ENCODE measurements at regions not wholly inside any gene's neighbourhood (a gene's known extent, or its start where the extent isn't known, plus 50 kb on each side); places are given as distances from the start of the nearest gene placed in this dataset.

DNA sequence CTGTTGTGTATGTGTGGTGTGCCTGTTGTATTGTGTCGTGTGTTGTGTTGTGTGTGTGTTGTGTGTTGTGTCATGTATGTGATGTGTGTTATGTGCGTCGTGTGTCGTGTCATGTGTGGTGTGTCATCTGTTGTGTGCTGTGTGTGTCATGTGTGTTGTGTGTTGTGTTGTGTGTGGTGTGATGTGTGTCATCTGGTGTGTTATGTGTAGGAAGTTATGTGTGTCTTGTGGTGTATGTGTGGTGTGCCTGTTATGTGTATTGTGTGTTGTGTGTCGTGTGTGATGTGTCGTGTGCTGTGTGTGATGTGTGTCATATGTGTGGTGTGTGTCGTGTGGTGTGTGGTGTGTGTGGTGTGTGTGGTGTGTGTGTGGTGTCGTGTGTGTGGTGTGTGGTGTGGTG, 145.2 kb downstream of the DNAJB6 start:
- no peak for DNase-seq (ENCODE audit: low spot score)

DNA sequence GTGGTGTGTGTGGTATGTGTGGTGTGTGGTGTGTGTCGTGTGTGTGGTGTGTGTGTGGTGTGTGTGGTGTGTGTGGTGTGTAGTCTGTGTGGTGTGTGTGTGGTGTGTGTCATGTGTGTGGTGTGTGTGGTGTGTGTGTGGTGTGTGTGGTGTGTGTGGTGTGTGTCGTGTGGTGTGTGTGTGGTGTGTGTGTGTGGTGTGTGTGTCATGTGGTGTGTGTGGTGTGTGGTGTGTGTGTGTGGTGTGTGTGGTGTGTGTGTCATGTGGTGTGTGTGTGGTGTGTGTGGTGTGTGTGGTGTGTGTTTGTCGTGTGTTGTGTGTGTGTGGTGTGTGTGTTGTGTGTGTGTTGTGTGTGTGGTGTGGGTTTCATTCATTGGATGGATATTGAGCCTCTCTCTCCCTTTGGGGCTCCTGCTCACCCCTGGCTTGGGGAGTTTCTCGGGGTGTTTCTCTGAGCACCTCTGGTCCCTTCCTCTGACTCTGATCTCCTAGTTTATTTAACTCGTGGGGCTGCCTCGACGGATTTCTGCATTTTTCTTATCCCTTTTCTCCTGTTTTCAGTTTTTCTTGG, 145.8 kb downstream of the DNAJB6 start:
- DNase-seq (ENCODE audit: low spot score), result no peak

DNA sequence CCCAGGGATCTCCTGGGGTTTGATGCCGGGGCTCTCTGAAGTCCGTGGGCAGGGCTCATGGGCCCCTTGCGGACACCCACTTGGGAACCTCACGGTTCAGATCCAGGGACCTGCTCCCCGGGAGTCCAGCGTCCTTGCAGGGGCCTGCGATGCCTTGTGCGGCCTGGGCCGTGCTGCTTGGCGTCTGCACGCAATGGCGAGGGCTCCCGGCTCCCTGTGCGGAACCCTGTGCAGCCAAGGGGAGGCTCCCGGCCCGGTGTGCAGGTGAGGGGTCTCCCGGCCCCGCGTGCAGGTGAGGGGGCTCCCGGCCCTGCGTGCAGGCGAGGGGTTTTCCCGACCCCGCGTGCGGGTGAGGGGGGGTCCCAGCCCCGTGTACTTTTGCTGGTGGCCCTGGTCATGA, 146.7 kb downstream of the DNAJB6 start:
- no peak for DNase-seq (ENCODE audit: low spot score)

DNA sequence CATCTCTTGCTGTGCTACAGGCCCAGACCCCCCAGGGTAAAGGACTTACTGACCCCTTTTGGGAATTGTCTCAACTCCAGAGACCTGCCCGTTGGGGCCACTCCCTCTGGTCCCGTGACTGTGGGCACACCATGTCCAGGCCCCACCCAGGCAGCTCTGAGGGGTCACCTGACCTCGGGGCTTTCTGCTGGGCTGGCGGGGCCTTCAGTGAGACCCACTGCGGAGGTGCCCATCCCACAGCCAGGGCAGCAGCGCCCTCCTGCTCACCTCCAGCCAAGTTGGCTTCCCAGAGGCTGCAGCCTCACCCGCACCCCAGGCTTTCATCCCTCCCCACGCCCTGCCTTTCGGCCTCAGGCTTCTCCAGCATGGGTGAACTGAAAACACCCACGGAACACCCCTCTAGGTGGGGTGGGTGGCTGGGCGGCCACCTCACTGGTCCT, 147.2 kb downstream of the DNAJB6 start:
- DNase-seq (ENCODE audit: low spot score), result no peak

DNA sequence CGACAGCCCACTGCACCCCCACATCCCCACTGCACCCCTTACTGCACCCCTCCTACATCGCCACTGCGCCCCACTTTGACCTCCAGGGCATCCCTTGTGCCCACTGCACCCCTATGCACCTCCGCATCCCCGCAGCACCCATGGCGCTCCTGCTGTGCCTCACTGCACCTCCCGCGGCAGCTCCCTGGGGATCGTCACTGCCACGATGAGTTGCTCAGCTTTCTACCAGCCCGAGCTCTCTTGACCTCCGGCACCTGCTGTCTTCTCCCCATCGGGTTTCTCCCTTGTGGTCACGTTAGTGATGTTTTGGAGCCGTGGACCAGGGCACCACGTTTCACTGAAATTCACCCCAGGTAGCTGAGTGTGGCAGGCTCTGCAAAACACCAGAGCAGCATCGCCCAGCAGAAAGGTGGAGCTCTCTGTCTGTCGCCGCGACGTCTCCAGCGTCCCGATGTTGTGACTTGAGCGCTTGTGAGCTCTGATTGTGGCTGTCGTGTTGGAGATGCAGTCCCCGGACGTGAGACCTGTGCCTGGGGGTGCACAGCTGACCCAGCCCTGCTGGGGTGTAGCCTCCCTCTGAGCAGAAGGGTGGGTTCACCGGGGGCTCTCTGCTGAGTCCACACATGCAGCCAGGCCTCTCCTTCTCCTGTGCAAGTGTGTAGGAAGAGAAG, 147.7 kb downstream of the DNAJB6 start:
- no peak for DNase-seq (ENCODE audit: low spot score)

DNA sequence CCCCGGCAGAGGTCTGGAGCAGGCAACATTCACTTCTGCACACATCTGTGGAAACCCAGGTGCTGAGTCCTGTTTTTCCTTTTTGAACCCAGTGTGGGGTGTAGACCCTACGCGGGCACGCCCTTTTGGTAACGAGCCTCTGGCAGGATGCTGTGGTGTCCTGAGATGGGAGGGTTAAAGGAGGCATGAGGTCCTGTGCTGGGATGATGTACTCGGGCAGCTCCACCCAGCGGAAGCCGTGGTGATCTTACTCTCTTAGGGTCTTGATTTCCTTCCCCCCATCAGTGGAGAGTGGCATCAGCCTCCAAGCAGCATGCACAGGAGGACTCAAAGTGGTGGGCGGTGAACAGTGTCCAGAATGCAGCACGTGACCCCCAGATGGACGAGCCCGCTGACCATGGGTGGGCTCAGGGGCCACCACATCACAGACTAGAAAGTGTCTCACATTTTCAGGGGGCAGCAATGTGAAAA, 148.6 kb downstream of the DNAJB6 start:
- no peak for DNase-seq (ENCODE audit: low spot score)

DNA sequence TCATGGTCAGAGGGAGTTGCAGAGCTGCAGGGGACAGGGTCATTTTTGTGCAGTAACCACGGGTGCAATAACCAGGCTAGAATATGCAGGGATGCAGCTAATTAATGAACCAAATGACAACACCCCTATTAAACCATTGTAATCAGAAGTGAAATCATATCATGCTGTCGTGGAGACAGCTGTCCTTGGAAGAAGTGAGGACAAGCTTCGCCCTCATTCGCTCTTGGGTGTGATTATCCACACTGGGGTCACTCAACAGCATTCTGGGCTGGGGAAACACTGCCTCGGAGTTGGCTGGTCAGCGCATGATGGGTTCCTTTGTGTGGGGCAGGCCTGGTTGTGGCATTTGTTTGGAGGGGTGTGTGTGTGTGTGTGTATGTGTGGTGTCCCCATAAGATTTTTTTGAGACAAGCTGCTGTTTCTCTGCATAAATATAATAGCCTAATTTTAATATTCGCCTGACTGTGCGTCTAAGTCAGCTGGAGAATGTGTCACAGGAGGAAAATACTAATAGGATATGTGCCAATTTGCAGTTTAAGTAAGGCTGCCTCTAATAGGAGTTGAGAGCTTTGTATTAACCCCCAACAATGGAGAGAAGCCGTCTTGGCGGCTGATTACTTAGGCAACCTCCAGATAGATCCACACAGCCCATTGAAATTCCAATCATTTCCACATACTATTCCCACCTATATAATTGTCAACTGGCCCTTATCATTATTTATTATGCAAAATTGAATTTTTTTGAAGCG, 149.4 kb downstream of the DNAJB6 start:
- DNase-seq (ENCODE audit: low spot score), result no peak

DNA sequence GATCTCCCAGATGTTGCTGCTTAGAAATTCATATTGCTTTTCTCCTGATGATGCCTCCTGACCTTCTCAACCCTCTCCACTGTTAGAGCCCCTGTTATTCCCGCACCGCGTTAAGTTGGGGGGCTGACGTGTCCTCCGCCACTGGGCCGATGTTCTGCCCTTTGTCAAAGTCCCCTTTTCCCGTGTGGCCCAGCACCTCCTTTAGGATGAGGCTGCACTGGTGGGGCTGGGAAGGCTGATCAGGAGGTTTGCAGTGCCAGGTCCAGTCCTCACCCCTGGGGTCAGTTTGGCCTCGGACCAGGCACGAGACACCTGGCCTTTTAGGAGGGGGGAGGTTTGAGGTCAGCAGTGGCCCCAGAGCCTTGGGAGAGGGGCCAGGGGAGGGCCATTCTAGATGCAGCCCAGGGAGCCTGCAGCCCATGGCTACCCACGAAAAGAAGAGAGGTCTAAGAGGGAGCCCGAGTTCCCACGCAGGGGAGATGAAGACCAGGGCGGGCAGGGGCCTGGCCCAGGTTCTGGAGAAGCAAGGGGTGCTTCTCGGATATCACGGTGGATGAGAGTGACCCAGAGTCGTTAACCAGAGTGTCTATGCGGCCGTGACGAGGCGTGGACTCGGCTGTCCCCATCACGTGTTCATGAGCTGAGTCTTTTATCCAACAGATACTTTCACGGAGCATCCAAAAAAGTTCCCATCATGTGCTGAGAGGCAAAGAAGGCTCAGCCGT, 150.4 kb downstream of the DNAJB6 start:
- DNase-seq (ENCODE audit: low spot score), result no peak

DNA sequence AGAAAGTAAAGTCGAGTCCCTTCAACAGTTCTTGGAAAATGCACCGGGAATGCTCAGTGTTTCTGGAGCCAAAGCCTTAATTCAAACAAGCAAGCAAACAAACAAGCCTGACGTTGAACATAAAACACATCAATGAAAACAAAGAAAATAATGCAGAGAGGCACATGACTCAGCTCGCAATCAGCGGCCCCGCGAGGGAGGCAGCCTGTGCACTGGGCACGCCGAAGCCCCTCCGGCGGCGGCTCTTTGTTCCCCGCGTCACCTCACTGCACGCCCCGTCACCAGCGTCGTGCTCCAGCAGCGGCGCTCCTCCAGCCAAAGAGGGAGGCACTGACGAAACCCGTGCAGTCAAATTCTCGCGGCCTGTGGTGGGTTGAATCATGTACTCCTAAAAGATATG, 151.5 kb downstream of the DNAJB6 start:
- no peak for DNase-seq (ENCODE audit: low spot score)

DNA sequence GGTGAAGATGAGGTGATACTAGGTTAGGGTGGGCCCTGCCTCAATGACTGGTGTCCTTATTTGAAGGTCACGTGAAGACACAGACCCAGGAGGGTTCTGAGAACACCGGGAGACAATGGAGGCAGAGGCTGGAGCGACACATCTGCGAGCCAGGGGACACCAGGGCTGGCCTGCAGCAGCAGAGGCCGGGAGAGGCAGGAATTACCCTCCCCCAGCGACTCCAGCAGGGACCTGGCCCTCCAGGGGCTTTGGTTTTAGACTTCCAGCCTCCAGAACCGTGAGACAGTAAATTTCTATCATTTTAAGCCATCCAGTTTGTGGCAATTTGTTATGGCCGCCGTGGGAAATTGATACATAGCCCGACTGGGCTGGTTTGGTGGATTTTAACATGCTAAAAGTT, 152.2 kb downstream of the DNAJB6 start:
- no peak for DNase-seq (ENCODE audit: low spot score)
